GM19351 (cell line): ENCODE measurements at regions not wholly inside any gene's neighbourhood (a gene's known extent, or its start where the extent isn't known, plus 50 kb on each side); places are given as distances from the start of the nearest gene placed in this dataset.

ENCODE experiments used
- ATAC-seq: cut with Tn5 transposase; IDR thresholded peaks from one replicate; pipeline ENCODE4 v1.9.1; 2021; ENCODE audit warnings: mild to moderate bottlenecking, moderate library complexity; ENCODE audit not compliant: unreplicated experiment

- no peak for ATAC-seq
Measured at GRCh38 chr14:41972531-41972930, 365.9 kb downstream of the LRFN5 start.

- ATAC-seq: no peak
Measured at GRCh38 chr14:41960281-41960680, 353.6 kb downstream of the LRFN5 start.

- no peak for ATAC-seq
Measured at GRCh38 chr14:41957459-41957858, 350.8 kb downstream of the LRFN5 start.
